Colonic mucosa (tissue), 4 donors: ENCODE measurements at regions not wholly inside any gene's neighbourhood (a gene's known extent, or its start where the extent isn't known, plus 50 kb on each side); places are given as distances from the start of the nearest gene placed in this dataset.

Source experiments
- DNase-seq: peaks from one replicate; pipeline ENCODE4 v3.0.0-alpha.2; 2020
- H3K27ac ChIP-seq: fragments of 200-600 bp; one replicate; pipeline ENCODE4 v1.8.0; 2021
- H3K27me3 ChIP-seq: fragments of 200-600 bp; one replicate; pipeline ENCODE4 v1.8.0; 2021
- H3K36me3 ChIP-seq: fragments of 200-600 bp; one replicate; pipeline ENCODE4 v1.8.0; 2021
- H3K4me1 ChIP-seq: fragments of 200-600 bp; one replicate; pipeline ENCODE4 v1.8.0; 2021; ENCODE audit warnings: mild to moderate bottlenecking
- H3K4me3 ChIP-seq: fragments of 200-600 bp; one replicate; pipeline ENCODE4 v1.8.0; 2021
- H3K9ac ChIP-seq, 2 donors: one replicate each; pipeline ENCODE4 v1.7.0; 2013; ENCODE audit warnings: control low read depth in 2 of 2, low read depth in 2 of 2, low read length in 2 of 2
- H3K9me3 ChIP-seq: fragments of 200-600 bp; one replicate; pipeline ENCODE4 v1.8.0; 2021
- intact Hi-C: fragments of 100-400 bp; cut with DNase I; formaldehyde crosslinking; loops from one replicate; pipeline ENCODE4 v1.14.1; 2022
- TF ChIP-seq, protein P1 (sequence below): fragments of 200-600 bp; IDR thresholded peaks from one replicate; pipeline ENCODE4 v1.8.0; 2022; ENCODE audit warnings: antibody characterized with exemption, mild to moderate bottlenecking
- donor health status: healthy.
- donor health status: DM: no; HTN: no; CAD: no.
- donor health status: DM: no; HTN: no; CAD: no.

DNA sequence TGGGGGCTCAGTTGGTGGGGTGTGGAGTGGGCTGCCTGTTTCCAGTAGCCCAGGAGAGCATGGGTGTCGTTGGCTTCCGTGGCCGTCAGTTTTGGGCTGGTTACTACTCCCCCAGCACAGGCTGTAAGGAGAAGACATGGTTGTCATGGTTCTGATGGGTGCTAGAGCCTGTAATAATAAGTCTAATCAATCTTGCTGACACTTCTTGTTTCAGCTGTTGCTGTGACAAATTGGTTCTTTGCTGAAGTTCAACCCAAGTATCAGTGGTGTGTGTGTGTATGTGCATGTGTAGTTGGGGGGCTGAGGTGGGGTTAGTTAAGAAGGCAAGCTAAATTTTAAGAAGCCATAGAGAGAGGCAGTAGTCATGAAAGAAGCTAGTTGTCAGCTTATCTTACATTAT lies 61.3 kb upstream of the DBX1 start:
- H3K9me3 ChIP-seq = no peaks in the 10 kb centered on the region
- H3K27me3 ChIP-seq = no peaks in the 10 kb centered on the region
- no peak overlapping the region for H3K27ac ChIP-seq
- no peaks in the 10 kb centered on the region for H3K36me3 ChIP-seq
- TF ChIP-seq, protein P1, sequence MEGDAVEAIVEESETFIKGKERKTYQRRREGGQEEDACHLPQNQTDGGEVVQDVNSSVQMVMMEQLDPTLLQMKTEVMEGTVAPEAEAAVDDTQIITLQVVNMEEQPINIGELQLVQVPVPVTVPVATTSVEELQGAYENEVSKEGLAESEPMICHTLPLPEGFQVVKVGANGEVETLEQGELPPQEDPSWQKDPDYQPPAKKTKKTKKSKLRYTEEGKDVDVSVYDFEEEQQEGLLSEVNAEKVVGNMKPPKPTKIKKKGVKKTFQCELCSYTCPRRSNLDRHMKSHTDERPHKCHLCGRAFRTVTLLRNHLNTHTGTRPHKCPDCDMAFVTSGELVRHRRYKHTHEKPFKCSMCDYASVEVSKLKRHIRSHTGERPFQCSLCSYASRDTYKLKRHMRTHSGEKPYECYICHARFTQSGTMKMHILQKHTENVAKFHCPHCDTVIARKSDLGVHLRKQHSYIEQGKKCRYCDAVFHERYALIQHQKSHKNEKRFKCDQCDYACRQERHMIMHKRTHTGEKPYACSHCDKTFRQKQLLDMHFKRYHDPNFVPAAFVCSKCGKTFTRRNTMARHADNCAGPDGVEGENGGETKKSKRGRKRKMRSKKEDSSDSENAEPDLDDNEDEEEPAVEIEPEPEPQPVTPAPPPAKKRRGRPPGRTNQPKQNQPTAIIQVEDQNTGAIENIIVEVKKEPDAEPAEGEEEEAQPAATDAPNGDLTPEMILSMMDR = no peak
- intact Hi-C loops = no loop called here
- H3K9ac ChIP-seq = no peak overlapping the region
- DNase-seq = no peak
- H3K4me3 ChIP-seq = no peak overlapping the region
- no peaks in the 10 kb centered on the region for H3K4me1 ChIP-seq

DNA sequence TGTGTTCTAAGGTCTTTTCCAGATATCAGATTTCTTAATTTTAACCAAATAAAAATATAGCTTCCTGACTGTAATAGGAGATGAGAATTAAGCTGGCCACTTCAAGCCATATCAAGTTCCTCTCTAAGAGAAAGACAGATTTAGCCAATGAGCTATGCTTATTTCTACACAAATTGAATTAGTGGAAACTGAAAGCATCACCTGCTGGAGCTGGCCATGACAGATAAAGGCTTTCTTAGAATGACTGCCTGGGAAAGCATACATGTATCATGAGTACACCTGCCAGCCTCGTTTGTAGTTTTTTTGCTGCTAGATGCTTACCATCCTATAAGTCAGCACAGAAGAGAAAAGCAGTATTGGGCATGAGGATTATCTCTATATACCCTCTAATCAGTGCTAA lies 53.5 kb upstream of the DBX1 start:
- no peak for DNase-seq
- intact Hi-C loops = no loop called here
- no peak overlapping the region for H3K27ac ChIP-seq
- H3K9ac ChIP-seq = no peak overlapping the region
- H3K27me3 ChIP-seq = no peaks in the 10 kb centered on the region
- no peaks in the 10 kb centered on the region for H3K4me1 ChIP-seq
- no peaks in the 10 kb centered on the region for H3K36me3 ChIP-seq
- no peaks in the 10 kb centered on the region for H3K9me3 ChIP-seq
- H3K4me3 ChIP-seq = no peak overlapping the region
- TF ChIP-seq, protein P1 = no peak

DNA sequence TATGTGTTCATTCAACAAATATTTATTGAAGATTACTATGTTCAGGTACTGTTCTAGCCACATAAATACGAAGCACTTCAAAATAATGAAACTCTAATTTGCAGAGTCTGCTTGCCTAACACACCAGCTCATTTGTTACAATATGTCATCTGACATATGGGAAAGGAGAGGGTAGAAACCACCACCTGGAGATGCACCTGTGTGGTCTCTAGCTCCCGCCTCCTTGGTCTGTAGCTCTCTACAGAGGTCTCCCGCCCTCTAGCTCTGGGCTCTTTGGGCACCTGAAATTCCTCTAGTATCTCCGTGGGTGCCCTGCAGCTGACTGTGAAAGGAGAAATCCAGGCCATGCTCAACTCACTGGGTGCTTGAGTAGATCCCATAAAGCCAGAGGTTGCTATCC lies 51.4 kb upstream of the DBX1 start:
- TF ChIP-seq, protein P1 = no peak
- intact Hi-C loops = no loop called here
- Histone ChIP-seq H3K4me3 (no peak overlapping the region), H3K27ac (no peak overlapping the region), H3K4me1 (no peaks in the 10 kb centered on the region), H3K36me3 (no peaks in the 10 kb centered on the region), H3K27me3 (peaks cover 15% of the 10 kb centered on the region), H3K9me3 (no peaks in the 10 kb centered on the region), H3K9ac (no peak overlapping the region)
- no peak for DNase-seq
